ENCODE measurements at regions not wholly inside any gene's neighbourhood (a gene's known extent, or its start where the extent isn't known, plus 50 kb on each side); places are given as distances from the start of the nearest gene placed in this dataset.

DNA sequence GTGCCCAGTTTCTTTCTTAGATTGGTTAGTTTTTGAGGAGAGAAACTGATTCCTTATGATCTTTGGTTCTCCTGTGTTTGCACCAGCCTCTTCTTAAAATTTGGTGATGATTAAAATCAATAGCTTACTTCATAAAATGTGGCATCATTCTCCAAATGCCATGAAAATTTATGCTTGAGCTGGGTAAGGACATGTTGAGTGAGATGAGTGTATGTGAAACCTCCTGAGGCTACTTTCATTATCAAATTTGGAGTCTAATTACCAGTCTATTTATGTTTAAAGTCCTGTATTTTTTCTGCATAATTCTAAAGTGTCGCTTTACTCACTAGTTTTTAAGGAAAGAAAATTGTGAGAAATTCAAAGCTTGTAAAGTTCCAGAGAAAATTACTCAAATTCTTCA is 102.1 kb downstream of the DIPK2A start:
- TF ChIP-seq POLR2A (IDR thresholded peaks at IDR 0.05; ENCODE audit: low read depth, low read length) (no peak), TAF1 (IDR thresholded peaks at IDR 0.05; ENCODE audit: low read depth, low read length) (no peak), POLR2AphosphoS5 (IDR thresholded peaks at IDR 0.05; ENCODE audit: low read depth, low read length) (no peak), SPI1 (IDR thresholded peaks at IDR 0.05; ENCODE audit: low read depth, low read length) (no peak)

Data from GM12891 (cell line).